ENCODE measurements at regions not wholly inside any gene's neighbourhood (a gene's known extent, or its start where the extent isn't known, plus 50 kb on each side); places are given as distances from the start of the nearest gene placed in this dataset.
A peak's percentile ranks its signal among the peaks of the same experiment; 100 is the strongest.
"Not testable (repeated sequence)": the region's sequence is repeated elsewhere in the genome, so short reads cannot be mapped to it uniquely, and the experiment has no call there.

DNA sequence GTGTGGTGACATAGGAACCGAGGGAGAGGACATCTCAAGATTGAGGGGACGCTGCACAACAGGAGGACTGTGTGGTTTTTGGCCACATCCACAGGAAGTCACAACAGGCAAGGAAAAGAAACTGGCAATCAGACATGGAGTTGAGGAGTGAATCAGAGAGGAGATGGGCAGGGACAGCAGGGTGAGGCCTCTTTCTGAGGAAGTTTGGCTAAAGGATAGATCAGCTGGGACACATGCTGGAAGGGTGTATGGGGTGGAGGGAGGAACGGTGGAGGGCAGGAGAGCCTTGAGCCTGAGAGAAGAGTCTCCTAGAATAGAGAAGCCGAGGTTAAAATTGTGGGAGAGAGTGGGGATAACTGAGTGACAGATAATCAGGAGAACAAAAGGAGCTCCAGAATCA is 75.1 kb upstream of the CIDEA start:
- H3K4me3 ChIP-seq (ENCODE audit: severe bottlenecking); DNase-seq (ENCODE audit: low spot score); H3K4me1 ChIP-seq (ENCODE audit: insufficient read depth, poor library complexity, severe bottlenecking); H3K36me3 ChIP-seq (ENCODE audit: low read depth); ATAC-seq (ENCODE audit: low read depth); H3K27ac ChIP-seq (ENCODE audit: poor library complexity, severe bottlenecking); H3K27me3 ChIP-seq (ENCODE audit: insufficient read depth, poor library complexity, severe bottlenecking); H3K9me3 ChIP-seq (ENCODE audit: severe bottlenecking): not testable (repeated sequence)

- H3K27me3 ChIP-seq (ENCODE audit: insufficient read depth, poor library complexity, severe bottlenecking); H3K4me1 ChIP-seq (ENCODE audit: insufficient read depth, poor library complexity, severe bottlenecking); DNase-seq (ENCODE audit: low spot score); H3K4me3 ChIP-seq (ENCODE audit: severe bottlenecking); ATAC-seq (ENCODE audit: low read depth); H3K36me3 ChIP-seq (ENCODE audit: low read depth); H3K9me3 ChIP-seq (ENCODE audit: severe bottlenecking); H3K27ac ChIP-seq (ENCODE audit: poor library complexity, severe bottlenecking): not testable (repeated sequence)
Observed at GRCh38 chr18:12179697-12180577, 74.2 kb upstream of the CIDEA start.

DNA sequence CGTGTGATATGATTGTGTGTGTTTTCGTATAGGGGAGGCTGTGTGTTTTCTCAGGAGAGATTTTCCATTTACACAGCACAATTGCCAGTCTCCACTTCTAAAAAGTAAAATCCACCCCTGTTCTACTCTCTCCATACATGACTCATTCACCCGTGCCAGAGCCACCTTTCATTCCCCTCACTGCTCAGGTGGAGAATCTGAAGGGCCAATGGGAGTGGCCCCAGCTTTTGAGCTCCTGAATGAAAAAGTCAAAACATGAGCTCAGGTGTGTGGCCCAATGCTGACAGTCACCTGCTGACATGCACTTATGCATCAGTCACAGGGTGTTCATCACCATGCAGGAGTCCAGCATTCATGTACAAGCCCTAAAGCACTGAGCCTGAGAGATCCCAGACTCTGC is 55.4 kb upstream of the CIDEA start:
- H3K4me1 ChIP-seq (ENCODE audit: insufficient read depth, poor library complexity, severe bottlenecking); H3K4me3 ChIP-seq (ENCODE audit: severe bottlenecking); ATAC-seq (ENCODE audit: low read depth); H3K27ac ChIP-seq (ENCODE audit: poor library complexity, severe bottlenecking); H3K9me3 ChIP-seq (ENCODE audit: severe bottlenecking); DNase-seq (ENCODE audit: low spot score); H3K36me3 ChIP-seq (ENCODE audit: low read depth); H3K27me3 ChIP-seq (ENCODE audit: insufficient read depth, poor library complexity, severe bottlenecking): not testable (repeated sequence)

GRCh38 chr18:12200186-12200585 is 54.0 kb upstream of the CIDEA start:
- not testable (repeated sequence) for H3K9me3 ChIP-seq (ENCODE audit: severe bottlenecking); H3K27me3 ChIP-seq (ENCODE audit: insufficient read depth, poor library complexity, severe bottlenecking); H3K4me3 ChIP-seq (ENCODE audit: severe bottlenecking); H3K4me1 ChIP-seq (ENCODE audit: insufficient read depth, poor library complexity, severe bottlenecking); DNase-seq (ENCODE audit: low spot score); H3K27ac ChIP-seq (ENCODE audit: poor library complexity, severe bottlenecking); H3K36me3 ChIP-seq (ENCODE audit: low read depth)
- ATAC-seq (ENCODE audit: low read depth) = peak; percentile 79
